ENCODE measurements at regions not wholly inside any gene's neighbourhood (a gene's known extent, or its start where the extent isn't known, plus 50 kb on each side); places are given as distances from the start of the nearest gene placed in this dataset.

DNA sequence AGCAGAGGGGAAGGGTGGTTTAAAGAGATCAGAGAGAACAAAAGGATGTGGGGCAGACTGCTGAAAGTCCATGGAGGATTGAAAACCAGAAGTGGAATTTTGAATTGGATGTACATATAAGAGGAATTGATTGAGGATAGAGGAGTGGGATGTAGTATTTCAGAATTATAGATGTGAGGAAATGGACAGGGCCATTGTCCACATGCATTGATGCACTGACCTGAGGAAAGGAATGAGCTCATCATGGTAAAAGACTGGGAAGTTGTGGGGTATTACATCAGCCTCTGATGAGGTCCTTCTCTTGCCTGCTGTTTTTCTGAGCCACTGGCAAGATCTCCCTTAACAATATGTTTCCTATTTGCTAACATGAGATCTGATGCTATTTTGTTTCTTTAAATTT lies 365.7 kb upstream of the FANCL start:
- no peak for TF ChIP-seq ZFP30 (CRISPR knock-in tag; IDR thresholded peaks at IDR 0.05)
- no peak for TF ChIP-seq ZNF565 (CRISPR knock-in tag; conservative IDR thresholded peaks at IDR 0.05; ENCODE audit: low read depth)
